GM23248 (cell line): ENCODE measurements at regions not wholly inside any gene's neighbourhood (a gene's known extent, or its start where the extent isn't known, plus 50 kb on each side); places are given as distances from the start of the nearest gene placed in this dataset.

Experiments
- EZH2 ChIP-seq: fragments of 200-600 bp; sonication (generic); IDR thresholded peaks from 2 replicates; pipeline ENCODE4 v1.6.1; 2018; ENCODE audit warnings: antibody characterized with exemption, mild to moderate bottlenecking; ENCODE audit not compliant: insufficient read depth, poor library complexity, severe bottlenecking
- EZH2phosphoT487 ChIP-seq: fragments of 200-600 bp; sonication (generic); IDR thresholded peaks from 2 replicates; pipeline ENCODE4 v1.6.1; 2018; ENCODE audit warnings: antibody characterized with exemption, moderate library complexity, mild to moderate bottlenecking, low read depth; ENCODE audit not compliant: insufficient read depth

DNA sequence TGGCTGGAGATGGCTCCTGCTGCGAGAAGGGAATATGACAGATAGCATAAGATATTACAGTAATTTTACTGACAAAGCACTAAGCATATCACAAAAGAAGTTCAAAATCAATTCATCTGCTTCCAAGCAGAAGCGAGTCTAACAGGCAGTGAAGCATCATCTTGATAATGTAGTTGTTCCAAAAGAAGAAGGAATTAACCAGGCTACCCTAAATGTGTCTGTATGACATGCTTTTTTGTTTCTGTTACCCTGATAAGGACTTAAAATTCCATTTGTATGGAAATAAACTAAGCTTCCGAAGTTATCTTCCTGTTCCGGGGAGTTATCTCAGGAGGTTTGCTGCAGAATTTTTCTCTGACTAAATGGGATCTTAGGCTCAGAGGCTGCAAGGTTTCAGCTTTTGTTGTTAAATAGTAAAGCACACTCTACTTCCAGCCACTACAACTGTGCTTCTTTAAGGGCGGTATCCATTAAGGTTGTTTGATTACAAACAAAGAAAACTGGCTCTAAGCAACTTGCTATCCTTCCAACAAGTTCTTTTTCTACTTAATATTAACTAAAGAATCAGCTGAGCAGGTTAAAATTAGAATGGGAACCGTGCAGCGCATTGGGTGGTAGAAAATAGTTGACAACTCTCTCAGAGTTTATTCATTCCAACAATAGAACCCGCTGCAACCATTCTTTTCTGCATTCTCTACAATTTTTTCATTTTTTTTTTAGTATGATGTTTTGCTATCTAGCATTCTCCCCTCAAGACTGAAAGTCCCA is 607.3 kb downstream of the UQCRFS1 start:
- TF ChIP-seq EZH2: no peak
- TF ChIP-seq EZH2phosphoT487: no peak
